Activated gamma-delta T cell treated with anti-CD3 and anti-CD28 coated beads, Interleukin-2, amount 50 U/mL, for 16 hours (primary cell): ENCODE measurements at regions not wholly inside any gene's neighbourhood (a gene's known extent, or its start where the extent isn't known, plus 50 kb on each side); places are given as distances from the start of the nearest gene placed in this dataset.

Source experiments
- DNase-seq: peaks from one replicate; pipeline ENCODE4 v3.0.0-alpha.2; 2020; ENCODE audit warnings: low read depth

- DNase-seq, result no peak
Measured at GRCh38 chr5:165809914-165810313, 2304.5 kb downstream of the MAT2B start.

- no peak for DNase-seq
Measured at GRCh38 chr5:165829504-165829903, 2324.1 kb downstream of the MAT2B start.

- DNase-seq, result no peak
Measured at GRCh38 chr5:165834891-165835290, 2329.5 kb downstream of the MAT2B start.

DNA sequence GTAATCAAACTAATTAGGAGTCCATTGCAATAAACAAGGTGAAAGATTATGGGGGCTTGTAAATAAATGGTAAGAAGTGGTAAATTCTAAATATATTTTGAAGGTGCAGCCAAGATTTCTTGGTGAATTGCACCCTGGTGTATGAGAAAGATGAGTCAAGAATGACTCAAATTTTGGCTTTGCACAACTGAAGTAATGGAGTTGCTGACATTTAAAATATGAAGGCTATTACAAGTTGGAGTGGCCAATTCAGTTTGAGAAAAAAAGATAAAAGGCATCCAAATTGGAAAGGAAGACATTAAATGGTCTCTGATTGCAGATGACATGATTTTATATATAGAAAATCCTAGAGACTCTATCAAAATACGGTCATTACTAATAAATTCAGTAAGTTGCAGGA, 2330.6 kb downstream of the MAT2B start:
- no peak for DNase-seq

DNA sequence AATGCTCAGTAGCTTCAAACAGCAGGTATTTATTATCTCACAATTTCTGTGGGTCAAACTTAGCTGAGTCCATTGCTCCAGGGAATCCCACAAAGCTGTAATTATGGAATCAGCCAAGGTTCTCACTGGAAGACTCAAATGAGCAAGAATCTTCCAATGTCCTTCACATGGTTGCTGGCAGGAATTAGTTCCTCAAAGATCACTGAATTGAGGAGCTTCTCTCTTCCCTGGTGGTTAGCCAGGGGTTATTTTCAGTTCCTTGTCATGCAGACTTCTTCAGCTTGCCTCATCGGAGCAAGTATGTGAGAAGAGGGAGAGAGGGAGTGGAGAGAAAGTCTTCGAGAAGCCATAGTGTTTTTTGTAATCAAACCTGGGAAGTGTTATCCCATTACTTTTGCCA, 2331.9 kb downstream of the MAT2B start:
- no peak for DNase-seq

GRCh38 chr5:165844571-165844970, 2339.2 kb downstream of the MAT2B start:
- no peak for DNase-seq

- DNase-seq, result no peak
Measured at GRCh38 chr5:165858118-165858517, 2352.7 kb downstream of the MAT2B start.

DNA sequence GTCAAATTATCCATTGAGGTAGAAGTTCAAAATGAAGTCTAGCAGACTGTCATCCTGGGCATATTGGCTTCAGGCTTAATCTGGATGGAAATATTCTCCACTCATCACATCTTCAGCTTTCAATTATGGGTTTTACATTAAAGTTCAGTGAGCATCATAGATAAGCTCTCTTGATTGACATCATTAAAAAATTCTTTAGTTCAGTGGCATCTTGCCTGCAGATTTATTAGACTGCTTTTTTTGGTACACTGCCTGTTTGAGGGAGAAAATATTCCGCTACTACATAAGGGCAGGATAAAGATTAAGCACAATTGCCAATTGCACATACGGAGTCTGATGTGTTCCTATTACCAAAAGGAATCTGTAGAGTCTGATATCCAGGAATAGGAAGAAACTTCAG, 2353.8 kb downstream of the MAT2B start:
- no peak for DNase-seq

GRCh38 chr5:165863239-165863638, 2357.8 kb downstream of the MAT2B start:
- DNase-seq, result no peak

DNA sequence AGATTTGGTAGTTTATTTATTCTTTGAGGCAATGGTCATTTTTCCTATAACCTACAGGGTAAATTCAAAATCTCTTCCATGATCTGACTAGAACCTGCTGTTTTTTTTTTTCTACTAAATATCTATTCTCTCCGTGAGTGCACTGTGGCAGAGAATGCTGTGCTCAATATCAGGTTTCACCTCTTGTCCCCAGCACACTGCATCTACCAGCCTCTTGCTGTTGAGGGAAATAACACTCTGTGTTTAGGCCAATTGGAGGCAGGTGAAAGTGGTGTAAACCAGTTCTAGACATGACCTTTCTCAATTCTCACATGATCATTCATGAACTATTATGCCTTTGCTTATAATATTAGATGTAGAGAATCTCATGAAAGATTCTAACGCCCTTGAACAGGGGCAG, 2365.9 kb downstream of the MAT2B start:
- no peak for DNase-seq

- no peak for DNase-seq
Measured at GRCh38 chr5:165874851-165875250, 2369.4 kb downstream of the MAT2B start.

DNA sequence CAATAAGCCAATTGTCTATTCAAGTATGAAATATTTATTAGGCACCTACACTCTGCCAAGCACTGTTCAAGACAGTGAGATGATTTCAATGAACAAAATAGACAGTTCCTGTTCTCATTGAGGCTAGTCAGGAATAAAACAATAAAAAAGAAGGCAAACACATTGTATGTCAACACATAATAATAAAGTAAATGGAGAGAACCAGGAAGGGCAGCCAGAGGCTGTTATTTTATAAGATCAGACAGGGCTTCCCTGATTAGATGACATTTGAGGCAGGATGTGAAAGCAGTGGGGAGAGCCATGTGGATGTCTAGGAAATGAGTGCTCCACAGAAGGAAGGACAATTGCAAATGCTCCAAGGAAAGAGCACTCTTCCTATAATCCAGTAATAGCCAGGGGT, 2371.1 kb downstream of the MAT2B start:
- DNase-seq, result no peak

DNA sequence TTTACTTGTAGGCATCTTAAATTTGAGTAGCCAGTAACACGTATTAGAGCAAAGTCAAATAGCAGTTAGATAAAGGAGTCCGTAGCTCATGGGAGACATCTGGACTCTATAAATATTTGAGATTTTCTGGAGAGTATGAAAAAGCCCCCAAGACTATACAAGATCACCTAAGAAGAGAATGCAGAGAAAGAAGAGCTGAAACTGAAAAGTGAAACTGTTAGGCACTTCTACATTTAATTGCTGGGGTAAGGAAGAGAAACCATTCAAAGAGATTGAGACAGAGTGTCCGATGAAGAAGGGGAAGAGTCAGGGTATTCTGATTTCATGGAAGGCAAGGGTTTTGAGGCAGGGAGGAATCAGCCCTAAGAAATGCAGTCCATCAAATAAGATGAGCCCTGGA, 2372.1 kb downstream of the MAT2B start:
- DNase-seq, result no peak

DNA sequence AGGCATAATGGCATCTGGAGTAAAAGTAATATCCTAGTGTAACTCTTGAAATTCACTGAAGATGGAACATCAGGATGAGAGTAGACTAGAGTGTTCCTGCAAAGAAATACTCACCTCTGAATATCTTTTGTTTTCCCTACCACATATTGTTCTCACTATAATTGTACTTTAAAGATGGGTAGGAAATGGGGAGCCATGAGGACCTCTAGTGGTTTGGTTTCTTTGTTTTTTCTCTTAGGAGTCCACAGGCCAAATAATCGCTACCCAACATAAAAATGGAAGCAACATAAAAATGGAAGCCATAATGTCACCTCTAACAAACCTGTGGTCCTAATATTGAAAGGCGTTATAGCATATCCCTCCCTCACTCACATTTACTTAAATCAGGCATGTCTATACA, 2375.8 kb downstream of the MAT2B start:
- DNase-seq, result no peak

- DNase-seq, result no peak
Measured at GRCh38 chr5:165882099-165882498, 2376.7 kb downstream of the MAT2B start.

- no peak for DNase-seq
Measured at GRCh38 chr5:165885623-165886350, 2380.4 kb downstream of the MAT2B start.

DNA sequence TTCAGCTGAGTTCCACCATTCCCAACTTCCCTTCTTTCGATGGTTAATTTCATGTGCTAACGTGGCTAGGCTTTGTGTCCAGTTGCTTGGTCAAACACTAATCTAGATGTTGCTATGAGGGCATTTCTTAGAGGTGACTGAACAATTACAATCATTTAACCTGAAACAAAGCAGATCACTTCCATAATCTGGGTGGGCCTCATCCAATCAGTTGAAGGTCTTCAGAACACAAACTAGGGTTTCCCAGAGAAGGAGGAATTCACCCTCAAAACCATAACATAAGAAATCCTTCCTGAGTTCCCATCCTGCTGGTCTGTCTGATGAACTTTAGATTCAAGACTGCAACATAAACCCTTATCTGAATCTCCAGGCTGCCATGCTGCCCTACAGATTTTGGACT, 2381.7 kb downstream of the MAT2B start:
- no peak for DNase-seq

- no peak for DNase-seq
Measured at GRCh38 chr5:165892383-165892782, 2387.0 kb downstream of the MAT2B start.

GRCh38 chr5:165894916-165895315, 2389.5 kb downstream of the MAT2B start:
- DNase-seq, result no peak

DNA sequence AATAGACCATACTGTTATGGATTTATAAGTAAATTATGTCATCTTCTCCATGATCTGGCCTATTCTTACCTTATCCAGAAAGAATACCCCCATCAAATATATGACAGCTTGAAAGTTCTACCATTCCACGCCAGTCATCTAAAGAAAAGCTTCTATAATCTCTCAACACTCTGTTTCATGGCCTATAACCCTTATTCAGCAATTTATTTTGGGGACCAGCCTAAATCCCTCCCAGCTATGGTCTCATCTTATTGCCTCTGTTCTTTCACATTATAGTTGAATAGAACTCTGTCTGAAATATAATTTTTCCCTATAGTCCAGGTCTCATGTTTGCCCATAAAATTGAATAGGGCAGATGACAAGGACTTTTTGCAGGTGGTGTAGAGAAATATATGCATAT, 2387.6 kb upstream of the WWC1 start:
- no peak for DNase-seq

DNA sequence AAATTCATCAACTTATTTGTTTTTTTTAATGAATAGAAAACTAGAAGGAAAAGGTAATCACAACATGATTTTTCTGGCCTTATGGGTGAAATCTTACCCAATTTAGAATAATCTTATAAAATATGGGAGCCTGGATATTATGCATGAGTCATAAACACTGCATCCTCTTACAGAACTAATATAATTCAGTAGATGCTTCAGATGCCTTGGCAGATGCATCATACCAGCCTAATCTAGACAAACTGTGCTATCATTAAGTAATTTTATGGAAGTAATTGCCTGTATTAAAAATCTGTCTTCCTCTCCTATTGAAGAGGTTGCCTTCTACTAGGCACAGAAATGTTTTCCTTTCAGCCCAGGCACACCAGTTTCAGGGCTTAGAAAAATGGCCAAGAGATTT, 2384.6 kb upstream of the WWC1 start:
- DNase-seq, result no peak

- DNase-seq, result no peak
Measured at GRCh38 chr5:165913059-165913458, 2378.4 kb upstream of the WWC1 start.

DNA sequence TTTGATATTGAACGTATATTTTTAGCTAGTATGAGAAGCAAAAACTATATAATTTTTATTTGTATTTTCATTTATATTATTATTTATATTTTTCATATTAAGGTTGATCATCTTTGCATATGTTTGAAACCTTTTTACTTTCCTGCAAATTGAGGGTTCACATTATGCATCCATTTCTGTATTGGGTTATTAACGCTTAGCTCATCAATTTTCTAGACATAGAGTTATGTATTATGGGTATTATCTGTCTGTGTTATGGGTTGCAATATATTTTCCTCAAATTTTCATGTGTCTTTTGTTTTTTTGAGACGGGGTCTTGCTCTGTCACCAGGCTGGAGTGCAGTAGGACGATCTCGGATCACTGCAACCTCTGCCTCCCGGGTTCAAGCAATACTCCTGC, 2377.0 kb upstream of the WWC1 start:
- no peak for DNase-seq

DNA sequence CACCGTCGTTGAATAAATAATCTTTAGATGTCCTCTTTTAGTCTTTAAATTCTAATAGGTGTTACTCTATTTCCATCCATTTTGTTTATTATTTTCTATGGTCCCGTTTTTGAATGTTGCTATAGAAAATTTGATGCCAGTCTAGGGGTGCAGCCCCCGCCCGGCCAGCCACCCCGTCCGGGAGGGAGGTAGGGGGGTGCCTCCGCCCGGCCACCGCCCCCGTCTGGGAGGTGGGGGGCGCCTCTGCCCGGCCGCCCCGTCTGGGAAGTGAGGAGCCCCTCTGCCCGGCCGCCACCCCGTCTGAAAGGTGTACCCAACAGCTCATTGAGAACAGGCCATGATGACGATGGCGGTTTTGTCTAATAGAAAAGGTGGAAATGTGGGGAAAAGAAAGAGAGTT, 2372.2 kb upstream of the WWC1 start:
- no peak for DNase-seq

DNA sequence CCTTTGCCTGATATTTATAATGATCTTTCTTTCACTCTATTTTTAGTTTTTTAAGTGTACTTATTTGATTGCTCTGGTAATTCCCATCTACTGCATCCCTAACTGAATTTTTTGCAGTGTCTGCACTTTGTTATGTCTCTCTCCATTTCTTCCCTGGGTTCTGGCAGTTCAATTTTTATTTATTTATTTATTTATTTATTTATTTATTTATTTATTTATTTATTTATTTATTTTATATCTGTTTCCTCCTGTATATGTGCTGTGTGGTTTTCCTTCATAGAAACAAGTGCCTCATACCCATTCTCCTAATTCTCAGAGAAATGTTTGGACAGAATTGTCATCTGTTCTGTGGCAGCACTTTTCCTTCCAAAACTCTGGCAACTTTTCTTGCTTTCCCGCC, 2370.8 kb upstream of the WWC1 start:
- no peak for DNase-seq
